ENCODE measurements at regions not wholly inside any gene's neighbourhood (a gene's known extent, or its start where the extent isn't known, plus 50 kb on each side); places are given as distances from the start of the nearest gene placed in this dataset.

DNA sequence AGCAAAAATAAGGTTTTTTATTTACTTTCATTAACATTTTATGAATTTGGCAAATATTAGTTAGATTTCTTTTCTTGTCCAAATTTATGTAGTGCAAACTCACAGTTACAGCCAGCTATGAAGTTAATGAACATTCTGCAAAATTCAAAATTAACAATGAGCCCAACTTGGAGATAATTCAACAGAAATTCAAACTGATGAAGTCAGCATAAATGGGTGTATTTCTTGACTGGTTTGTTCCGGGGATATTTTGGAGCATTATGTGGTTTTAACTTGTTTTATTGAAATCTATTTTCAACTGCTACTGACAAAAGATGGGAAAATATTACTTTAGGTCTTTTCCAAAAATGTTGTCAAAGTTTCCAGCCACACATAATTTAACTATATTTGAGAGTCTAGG lies 807.9 kb downstream of the CDH8 start:
- no peak for DNase-seq
- Histone ChIP-seq H3K4me3 (no peak overlapping the region), H3K27ac (no peak overlapping the region), H3K9me3 (no peaks in the 10 kb centered on the region), H3K36me3 (no peaks in the 10 kb centered on the region), H3K4me1 (no peaks in the 10 kb centered on the region), H3K27me3 (replicated peaks in 1 of 7) (no peaks in the 10 kb centered on the region)
- TF ChIP-seq, protein P1, sequence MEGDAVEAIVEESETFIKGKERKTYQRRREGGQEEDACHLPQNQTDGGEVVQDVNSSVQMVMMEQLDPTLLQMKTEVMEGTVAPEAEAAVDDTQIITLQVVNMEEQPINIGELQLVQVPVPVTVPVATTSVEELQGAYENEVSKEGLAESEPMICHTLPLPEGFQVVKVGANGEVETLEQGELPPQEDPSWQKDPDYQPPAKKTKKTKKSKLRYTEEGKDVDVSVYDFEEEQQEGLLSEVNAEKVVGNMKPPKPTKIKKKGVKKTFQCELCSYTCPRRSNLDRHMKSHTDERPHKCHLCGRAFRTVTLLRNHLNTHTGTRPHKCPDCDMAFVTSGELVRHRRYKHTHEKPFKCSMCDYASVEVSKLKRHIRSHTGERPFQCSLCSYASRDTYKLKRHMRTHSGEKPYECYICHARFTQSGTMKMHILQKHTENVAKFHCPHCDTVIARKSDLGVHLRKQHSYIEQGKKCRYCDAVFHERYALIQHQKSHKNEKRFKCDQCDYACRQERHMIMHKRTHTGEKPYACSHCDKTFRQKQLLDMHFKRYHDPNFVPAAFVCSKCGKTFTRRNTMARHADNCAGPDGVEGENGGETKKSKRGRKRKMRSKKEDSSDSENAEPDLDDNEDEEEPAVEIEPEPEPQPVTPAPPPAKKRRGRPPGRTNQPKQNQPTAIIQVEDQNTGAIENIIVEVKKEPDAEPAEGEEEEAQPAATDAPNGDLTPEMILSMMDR (IDR thresholded peaks at IDR 0.05 in 8 of 11, conservative IDR thresholded peaks at IDR 0.05 in 3 of 11): no peak
- no peak for TF ChIP-seq POLR2AphosphoS5 (IDR thresholded peaks at IDR 0.05)
- 84 to 92% (median 87%) methylated on average over 1 of the region's 1 CpG for WGBS, 5 donors
- intact Hi-C loops (cut with DNase I; ENCODE audit: low total_unique reads): no loop called here

DNA sequence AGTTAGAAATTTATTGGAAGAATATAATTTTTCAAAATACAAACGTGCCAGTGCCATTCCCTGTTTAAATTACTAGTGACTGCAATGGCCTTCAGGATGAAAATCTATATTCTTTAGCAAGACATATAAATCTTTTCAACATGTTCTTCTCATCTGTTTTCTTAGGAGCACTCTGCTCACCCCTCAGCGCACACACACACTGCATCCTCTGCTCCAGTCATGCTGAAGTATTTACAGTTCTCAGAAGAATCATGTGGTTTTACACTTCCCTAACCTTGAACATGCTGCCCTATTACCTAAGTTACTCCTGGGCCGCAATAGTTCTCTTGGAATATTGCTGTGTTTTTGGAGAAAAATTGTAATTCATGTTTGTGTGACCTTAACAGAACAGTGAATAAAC lies 820.6 kb downstream of the CDH8 start:
- no peaks in the 10 kb centered on the region for H3K4me1 ChIP-seq
- no peaks in the 10 kb centered on the region for H3K36me3 ChIP-seq
- intact Hi-C loops (cut with DNase I; ENCODE audit: low total_unique reads): no loop called here
- 34 to 52% (median 47%) methylated on average over 3 of the region's 3 CpGs for WGBS, 5 donors
- TF ChIP-seq, protein P1 (IDR thresholded peaks at IDR 0.05 in 8 of 11, conservative IDR thresholded peaks at IDR 0.05 in 3 of 11): no peak
- TF ChIP-seq POLR2A (IDR thresholded peaks at IDR 0.05) (no peak), POLR2AphosphoS5 (IDR thresholded peaks at IDR 0.05) (no peak)
- no peak overlapping the region for H3K27ac ChIP-seq
- H3K4me3 ChIP-seq: no peak overlapping the region
- peaks cover 0 to 3% (median 0%) of the 10 kb centered on the region in 8 donors for H3K9me3 ChIP-seq
- H3K27me3 ChIP-seq (replicated peaks in 1 of 7): no peaks in the 10 kb centered on the region
- no peak for DNase-seq

DNA sequence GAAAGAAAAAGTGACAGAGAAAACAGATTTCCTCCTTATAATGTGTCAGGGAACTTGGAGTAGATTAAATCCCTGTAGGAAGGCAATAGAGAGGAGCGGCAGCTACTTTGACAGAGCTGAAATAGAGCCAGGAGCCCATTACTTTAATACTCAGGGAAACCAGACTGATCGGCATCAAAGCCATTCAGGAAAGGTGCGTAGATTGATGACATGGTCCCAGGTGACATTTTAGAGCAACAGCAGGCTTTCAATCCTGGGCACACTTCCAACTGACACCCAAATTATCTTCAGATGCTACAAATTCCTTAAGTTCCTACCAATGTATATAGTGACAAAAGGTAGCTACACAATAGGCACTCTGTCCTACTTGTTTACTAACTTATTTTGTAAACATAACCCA lies 821.5 kb downstream of the CDH8 start:
- TF ChIP-seq POLR2A (IDR thresholded peaks at IDR 0.05): no peak
- TF ChIP-seq, protein P1 (IDR thresholded peaks at IDR 0.05 in 8 of 11, conservative IDR thresholded peaks at IDR 0.05 in 3 of 11): no peak
- no peak for TF ChIP-seq POLR2AphosphoS5 (IDR thresholded peaks at IDR 0.05)
- no peak for DNase-seq
- intact Hi-C loops (cut with DNase I; ENCODE audit: low total_unique reads): no loop called here
- H3K9me3 ChIP-seq: peaks cover 0 to 3% (median 0%) of the 10 kb centered on the region in 8 donors
- H3K27ac ChIP-seq: no peak overlapping the region
- H3K4me3 ChIP-seq: no peak overlapping the region
- H3K27me3 ChIP-seq (replicated peaks in 1 of 7): no peaks in the 10 kb centered on the region
- no peaks in the 10 kb centered on the region for H3K4me1 ChIP-seq
- 84 to 93% (median 92%) methylated on average over 3 of the region's 3 CpGs for WGBS, 5 donors
- no peaks in the 10 kb centered on the region for H3K36me3 ChIP-seq

DNA sequence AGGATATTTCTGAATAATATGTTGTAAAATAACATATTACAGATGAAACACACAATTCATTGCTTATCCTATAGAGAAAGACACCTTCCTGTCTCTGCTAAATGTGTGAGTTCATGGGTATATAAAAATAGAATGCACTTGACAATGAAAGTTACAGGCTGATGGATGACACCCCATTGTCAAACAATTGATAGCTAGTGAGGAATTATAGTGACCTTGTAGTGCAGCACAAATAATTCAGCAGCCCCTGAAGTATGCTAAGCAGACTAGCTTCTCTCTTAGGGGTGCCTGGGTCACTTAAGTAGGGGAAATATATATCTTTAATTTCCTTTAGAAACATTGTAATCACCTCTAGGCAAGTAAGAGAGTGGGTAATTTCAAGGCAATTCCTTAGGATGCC lies 826.2 kb downstream of the CDH8 start:
- intact Hi-C loops (cut with DNase I; ENCODE audit: low total_unique reads): no loop called here
- H3K4me3 ChIP-seq: no peak overlapping the region
- H3K9me3 ChIP-seq: peaks cover 0 to 7% (median 0%) of the 10 kb centered on the region in 8 donors
- no peaks in the 10 kb centered on the region for H3K4me1 ChIP-seq
- no peaks in the 10 kb centered on the region for H3K36me3 ChIP-seq
- DNase-seq: no peak
- H3K27me3 ChIP-seq (replicated peaks in 1 of 7): no peaks in the 10 kb centered on the region
- TF ChIP-seq, protein P1 (IDR thresholded peaks at IDR 0.05 in 8 of 11, conservative IDR thresholded peaks at IDR 0.05 in 3 of 11): no peak
- TF ChIP-seq POLR2A (IDR thresholded peaks at IDR 0.05): no peak
- no peak for TF ChIP-seq POLR2AphosphoS5 (IDR thresholded peaks at IDR 0.05)
- no peak overlapping the region for H3K27ac ChIP-seq
